ENCODE measurements at regions not wholly inside any gene's neighbourhood (a gene's known extent, or its start where the extent isn't known, plus 50 kb on each side); places are given as distances from the start of the nearest gene placed in this dataset.

DNA sequence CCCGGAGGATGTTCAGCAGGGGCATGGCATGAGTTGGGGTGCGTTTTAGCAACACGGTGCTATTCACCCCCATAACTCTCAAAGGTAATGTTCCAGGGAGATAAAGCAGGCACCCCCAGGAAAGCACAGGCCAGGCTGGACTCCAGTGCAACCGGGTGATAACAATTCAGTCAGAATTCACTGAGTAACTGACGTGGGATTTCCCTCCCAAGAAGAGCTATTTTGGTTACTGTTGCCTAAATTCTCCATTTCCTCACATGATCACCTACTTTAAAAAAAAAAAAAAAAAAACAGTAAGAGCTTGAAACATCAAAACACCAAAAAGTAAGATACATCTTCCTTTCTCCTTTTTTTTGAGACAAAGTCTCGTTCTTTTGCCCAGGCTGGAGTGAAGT lies 137.6 kb upstream of the WWC1 start:
- H3K27me3 ChIP-seq (replicated peaks; ENCODE audit: control insufficient read depth, insufficient read depth, low read length), result peaks cover 2% of the 10 kb centered on the region
- no peak overlapping the region for H3K4me3 ChIP-seq (replicated peaks; ENCODE audit: low read depth, low read length)
- DNase-seq (ENCODE audit: extremely low read depth, insufficient read length), result no peak
- TF ChIP-seq, protein P1, sequence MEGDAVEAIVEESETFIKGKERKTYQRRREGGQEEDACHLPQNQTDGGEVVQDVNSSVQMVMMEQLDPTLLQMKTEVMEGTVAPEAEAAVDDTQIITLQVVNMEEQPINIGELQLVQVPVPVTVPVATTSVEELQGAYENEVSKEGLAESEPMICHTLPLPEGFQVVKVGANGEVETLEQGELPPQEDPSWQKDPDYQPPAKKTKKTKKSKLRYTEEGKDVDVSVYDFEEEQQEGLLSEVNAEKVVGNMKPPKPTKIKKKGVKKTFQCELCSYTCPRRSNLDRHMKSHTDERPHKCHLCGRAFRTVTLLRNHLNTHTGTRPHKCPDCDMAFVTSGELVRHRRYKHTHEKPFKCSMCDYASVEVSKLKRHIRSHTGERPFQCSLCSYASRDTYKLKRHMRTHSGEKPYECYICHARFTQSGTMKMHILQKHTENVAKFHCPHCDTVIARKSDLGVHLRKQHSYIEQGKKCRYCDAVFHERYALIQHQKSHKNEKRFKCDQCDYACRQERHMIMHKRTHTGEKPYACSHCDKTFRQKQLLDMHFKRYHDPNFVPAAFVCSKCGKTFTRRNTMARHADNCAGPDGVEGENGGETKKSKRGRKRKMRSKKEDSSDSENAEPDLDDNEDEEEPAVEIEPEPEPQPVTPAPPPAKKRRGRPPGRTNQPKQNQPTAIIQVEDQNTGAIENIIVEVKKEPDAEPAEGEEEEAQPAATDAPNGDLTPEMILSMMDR (IDR thresholded peaks at IDR 0.05; ENCODE audit: insufficient read depth, low read length, poor library complexity, severe bottlenecking), result no peak
- no peaks in the 10 kb centered on the region for H3K36me3 ChIP-seq (ENCODE audit: control insufficient read depth, insufficient read depth, low read length)

DNA sequence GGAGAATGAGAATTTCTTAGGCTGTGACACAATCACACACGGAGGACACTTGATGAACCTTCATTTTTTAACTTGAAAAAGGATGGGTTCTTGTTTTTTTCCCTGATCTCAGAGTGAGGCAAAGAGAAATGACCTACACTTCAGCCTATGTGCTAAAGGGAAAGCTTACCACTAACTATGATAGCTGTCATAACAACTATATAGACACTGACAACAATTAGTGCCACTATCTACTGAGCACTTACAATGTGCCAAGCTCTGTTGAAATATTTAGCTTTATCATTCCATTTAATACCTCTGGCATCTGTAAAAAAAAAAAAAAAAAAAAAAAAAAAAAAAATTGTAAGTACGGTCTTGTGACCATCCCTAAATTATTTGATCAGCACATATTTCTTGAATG lies 135.9 kb upstream of the WWC1 start:
- no peak overlapping the region for H3K4me3 ChIP-seq (replicated peaks; ENCODE audit: low read depth, low read length)
- TF ChIP-seq, protein P1 (IDR thresholded peaks at IDR 0.05; ENCODE audit: insufficient read depth, low read length, poor library complexity, severe bottlenecking), result no peak
- H3K36me3 ChIP-seq (ENCODE audit: control insufficient read depth, insufficient read depth, low read length), result no peaks in the 10 kb centered on the region
- no peak for DNase-seq (ENCODE audit: extremely low read depth, insufficient read length)
- peaks cover 2% of the 10 kb centered on the region for H3K27me3 ChIP-seq (replicated peaks; ENCODE audit: control insufficient read depth, insufficient read depth, low read length)

DNA sequence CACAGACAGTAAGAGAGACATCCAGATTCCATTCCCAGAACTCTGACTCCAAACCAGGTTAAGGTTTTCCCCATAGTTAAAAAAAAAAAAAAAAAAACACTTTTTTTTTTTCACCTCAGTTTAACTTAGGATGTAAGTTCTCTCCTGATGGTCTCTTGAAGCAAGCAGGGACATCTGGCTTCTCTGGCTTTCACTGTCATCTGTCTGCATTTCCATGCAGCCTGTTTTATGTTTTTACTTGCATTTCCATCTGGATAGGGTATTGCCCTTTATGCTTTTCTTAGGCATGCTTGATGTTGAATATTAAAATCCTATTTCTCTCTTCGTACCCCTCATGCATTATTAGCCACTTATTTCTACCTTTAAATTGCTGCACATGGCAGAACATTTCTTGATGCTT lies 135.3 kb upstream of the WWC1 start:
- Histone ChIP-seq H3K36me3 (ENCODE audit: control insufficient read depth, insufficient read depth, low read length) (no peaks in the 10 kb centered on the region), H3K4me3 (replicated peaks; ENCODE audit: low read depth, low read length) (no peak overlapping the region), H3K27me3 (replicated peaks; ENCODE audit: control insufficient read depth, insufficient read depth, low read length) (peaks cover 2% of the 10 kb centered on the region)
- TF ChIP-seq, protein P1 (IDR thresholded peaks at IDR 0.05; ENCODE audit: insufficient read depth, low read length, poor library complexity, severe bottlenecking), result no peak
- DNase-seq (ENCODE audit: extremely low read depth, insufficient read length), result no peak

DNA sequence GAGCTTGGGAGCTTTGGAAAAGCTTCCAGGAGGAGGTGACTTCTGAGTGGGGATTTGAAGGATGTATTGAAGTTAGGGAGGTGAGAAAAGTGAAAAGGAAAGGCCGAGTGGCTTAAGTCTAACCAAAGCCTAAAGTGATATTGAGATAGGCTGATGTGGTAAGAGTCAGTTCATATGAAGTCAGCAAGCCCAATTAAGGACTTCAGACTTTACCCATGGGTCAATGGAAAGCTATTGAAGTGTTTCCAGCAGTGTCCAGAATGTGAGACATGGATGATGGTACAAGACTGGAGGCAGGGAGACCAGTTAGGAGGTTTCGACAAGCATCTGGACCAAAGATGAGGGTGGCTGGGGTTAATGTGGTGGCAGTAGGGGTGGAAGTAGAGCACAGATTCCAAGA lies 134.3 kb upstream of the WWC1 start:
- H3K36me3 ChIP-seq (ENCODE audit: control insufficient read depth, insufficient read depth, low read length), result no peaks in the 10 kb centered on the region
- no peak for DNase-seq (ENCODE audit: extremely low read depth, insufficient read length)
- H3K4me3 ChIP-seq (replicated peaks; ENCODE audit: low read depth, low read length), result no peak overlapping the region
- H3K27me3 ChIP-seq (replicated peaks; ENCODE audit: control insufficient read depth, insufficient read depth, low read length), result peaks cover 2% of the 10 kb centered on the region
- TF ChIP-seq, protein P1 (IDR thresholded peaks at IDR 0.05; ENCODE audit: insufficient read depth, low read length, poor library complexity, severe bottlenecking), result no peak

DNA sequence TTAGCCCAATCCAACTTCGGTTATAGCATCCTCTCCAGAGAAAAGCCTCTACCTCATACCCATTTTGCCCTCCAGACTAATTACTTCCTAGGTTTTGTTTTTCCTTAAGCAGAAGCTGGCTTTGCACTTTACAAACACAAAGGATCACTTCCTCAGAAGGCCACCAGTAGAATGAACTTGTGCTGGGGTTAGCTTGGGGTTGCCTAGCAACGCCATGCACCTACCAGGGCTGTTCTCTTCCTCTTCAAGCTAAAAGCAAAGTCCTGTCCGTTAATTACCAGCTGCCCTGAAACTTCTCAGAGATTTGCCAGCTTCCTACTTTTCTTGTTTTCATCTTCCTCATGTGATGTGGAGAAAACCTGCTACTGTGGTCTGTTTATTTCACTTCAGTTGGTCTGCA lies 132.0 kb upstream of the WWC1 start:
- Histone ChIP-seq H3K27me3 (replicated peaks; ENCODE audit: control insufficient read depth, insufficient read depth, low read length) (peaks cover 2% of the 10 kb centered on the region), H3K4me3 (replicated peaks; ENCODE audit: low read depth, low read length) (no peak overlapping the region), H3K36me3 (ENCODE audit: control insufficient read depth, insufficient read depth, low read length) (no peaks in the 10 kb centered on the region)
- TF ChIP-seq, protein P1 (IDR thresholded peaks at IDR 0.05; ENCODE audit: insufficient read depth, low read length, poor library complexity, severe bottlenecking), result no peak
- peak; percentile 36 for DNase-seq (ENCODE audit: extremely low read depth, insufficient read length)

DNA sequence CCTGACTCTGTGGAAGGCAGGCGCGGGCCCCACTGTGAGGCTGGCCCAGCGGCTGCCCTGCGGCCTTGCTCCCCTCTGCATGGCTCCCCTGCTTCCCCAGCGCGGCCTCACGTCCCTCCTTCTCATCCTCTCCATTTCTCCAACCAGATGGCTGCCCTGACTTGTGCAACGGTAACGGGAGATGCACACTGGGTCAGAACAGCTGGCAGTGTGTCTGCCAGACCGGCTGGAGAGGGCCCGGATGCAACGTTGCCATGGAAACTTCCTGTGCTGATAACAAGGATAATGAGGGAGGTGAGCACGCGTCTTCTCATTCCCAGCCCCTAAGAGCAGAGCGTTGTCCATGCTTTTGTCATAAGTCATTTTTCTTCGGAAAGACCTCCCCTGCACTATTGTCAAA lies 129.0 kb upstream of the WWC1 start:
- Histone ChIP-seq H3K36me3 (ENCODE audit: control insufficient read depth, insufficient read depth, low read length) (no peaks in the 10 kb centered on the region), H3K4me3 (replicated peaks; ENCODE audit: low read depth, low read length) (no peak overlapping the region), H3K27me3 (replicated peaks; ENCODE audit: control insufficient read depth, insufficient read depth, low read length) (no peaks in the 10 kb centered on the region; the same call in 1 of the 2 replicates)
- TF ChIP-seq, protein P1 (IDR thresholded peaks at IDR 0.05; ENCODE audit: insufficient read depth, low read length, poor library complexity, severe bottlenecking), result no peak
- DNase-seq (ENCODE audit: extremely low read depth, insufficient read length), result no peak
